Inflammatory macrophage (primary cell): ENCODE measurements at regions not wholly inside any gene's neighbourhood (a gene's known extent, or its start where the extent isn't known, plus 50 kb on each side); places are given as distances from the start of the nearest gene placed in this dataset.

Experiments used
- DNase-seq, 2 donors: peaks; one replicate each; pipeline ENCODE4 v3.0.0-alpha.2; 2020 to 2022

DNA sequence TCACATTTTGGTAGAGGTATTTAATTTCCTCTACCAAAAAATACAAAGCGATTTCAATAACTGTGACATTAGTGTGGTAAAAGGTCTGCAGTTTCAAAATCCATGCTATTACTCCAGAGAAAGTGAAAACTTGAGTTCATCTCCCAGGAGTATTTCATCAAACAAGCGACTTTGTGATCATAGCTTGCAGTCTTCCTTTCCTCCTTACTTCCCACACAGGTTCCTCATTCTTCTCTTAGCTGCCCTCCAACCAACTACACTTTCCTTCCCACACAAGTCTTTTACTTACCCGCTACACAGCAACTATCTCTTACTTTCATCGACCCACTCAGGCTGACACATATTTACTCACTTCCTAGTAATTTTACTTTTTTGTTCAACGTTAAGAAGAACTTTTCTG lies 413.4 kb upstream of the USP15 start:
- peak; percentile 69 to 72 for DNase-seq

GRCh38 chr12:61848893-61849292 lies 411.3 kb upstream of the USP15 start:
- DNase-seq, result no peak

GRCh38 chr12:61853945-61854344 lies 406.3 kb upstream of the USP15 start:
- DNase-seq, result no peak

GRCh38 chr12:61854902-61855301 lies 405.3 kb upstream of the USP15 start:
- no peak for DNase-seq

- no peak for DNase-seq
Observed at GRCh38 chr12:61857968-61858367, 402.2 kb upstream of the USP15 start.

DNA sequence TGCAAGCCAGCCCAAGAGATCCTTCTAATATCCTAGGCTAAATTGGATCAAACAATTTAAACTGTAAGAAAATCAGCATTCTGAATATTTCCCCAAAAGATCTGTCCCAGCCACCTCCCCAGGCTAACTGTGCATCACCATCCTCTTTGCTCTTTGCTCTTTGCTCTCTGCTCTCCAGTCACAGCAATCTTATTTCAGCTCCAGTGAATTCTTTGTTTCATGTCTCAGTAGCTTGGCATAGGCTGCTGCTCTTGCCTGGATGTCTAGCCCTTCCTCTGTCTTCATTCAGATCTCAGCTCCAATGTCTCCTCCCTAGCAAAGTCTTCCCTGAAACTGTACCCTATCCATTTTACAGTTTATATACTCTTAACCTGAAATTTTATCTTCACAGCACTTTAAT lies 399.8 kb upstream of the USP15 start:
- no peak for DNase-seq

- no peak for DNase-seq
Observed at GRCh38 chr12:61862986-61863385, 397.2 kb upstream of the USP15 start.

DNA sequence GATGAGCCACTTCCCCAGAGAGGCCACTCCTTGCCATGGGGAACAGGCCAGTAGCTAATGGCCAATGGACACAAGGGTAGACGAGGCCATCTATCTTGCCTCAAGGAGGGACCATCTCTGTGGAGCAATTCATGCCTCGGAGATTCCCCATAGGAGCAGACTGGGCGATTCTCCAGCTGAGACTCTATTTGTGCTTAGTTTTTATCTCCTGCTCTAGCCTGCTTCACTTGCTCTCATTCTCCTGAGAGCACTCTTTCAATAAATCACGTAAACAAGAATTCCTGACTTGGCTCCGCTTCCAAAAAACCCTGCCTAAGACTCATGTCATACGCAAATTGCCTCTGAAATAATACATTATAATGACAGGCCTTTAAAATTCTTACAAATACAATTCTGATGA lies 396.4 kb upstream of the USP15 start:
- no peak for DNase-seq

- DNase-seq, result no peak
Observed at GRCh38 chr12:61869796-61870195, 390.4 kb upstream of the USP15 start.

GRCh38 chr12:61870658-61871484 lies 389.3 kb upstream of the USP15 start:
- DNase-seq, result peak; percentile 48 to 67

DNA sequence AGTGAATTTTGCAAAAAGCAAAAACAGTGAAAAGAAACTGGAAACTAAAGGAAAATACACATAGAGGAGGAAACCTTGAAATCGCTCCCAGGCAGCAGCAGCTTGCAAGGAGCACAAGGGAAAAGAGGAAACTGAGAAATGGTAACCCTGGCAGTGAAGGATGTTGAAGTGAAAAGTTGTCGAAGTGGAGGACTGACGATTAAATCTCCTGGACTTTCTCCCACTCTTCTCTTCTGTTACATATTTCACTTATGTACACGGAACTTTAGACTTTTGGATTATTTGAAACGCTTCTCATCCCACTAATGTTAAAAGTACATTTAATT lies 388.8 kb upstream of the USP15 start:
- DNase-seq, result peak; percentile 8 to 41

- DNase-seq, result no peak
Observed at GRCh38 chr12:61879229-61879628, 381.0 kb upstream of the USP15 start.

GRCh38 chr12:61880186-61880585 lies 380.0 kb upstream of the USP15 start:
- no peak for DNase-seq

DNA sequence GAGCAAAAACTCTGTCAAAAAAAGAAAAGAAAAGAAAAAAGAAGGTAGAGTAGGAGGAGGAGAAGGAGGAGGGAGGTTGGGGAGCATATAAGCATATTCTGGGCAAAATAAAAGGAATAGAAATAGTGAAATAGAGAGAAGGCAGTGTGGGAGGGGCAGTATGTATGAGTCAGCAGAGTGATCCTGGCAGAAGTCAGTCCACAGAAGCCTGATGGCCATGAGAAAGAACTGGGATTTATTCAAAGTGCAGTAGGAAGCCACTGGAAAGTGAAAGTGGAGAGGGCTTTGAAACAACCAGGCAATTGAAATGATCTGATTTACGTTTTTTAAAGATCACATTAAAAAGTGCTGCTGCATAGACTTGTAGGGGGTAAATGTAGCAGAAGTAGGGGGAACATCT lies 368.6 kb upstream of the USP15 start:
- peak; percentile 13 to 15 for DNase-seq

DNA sequence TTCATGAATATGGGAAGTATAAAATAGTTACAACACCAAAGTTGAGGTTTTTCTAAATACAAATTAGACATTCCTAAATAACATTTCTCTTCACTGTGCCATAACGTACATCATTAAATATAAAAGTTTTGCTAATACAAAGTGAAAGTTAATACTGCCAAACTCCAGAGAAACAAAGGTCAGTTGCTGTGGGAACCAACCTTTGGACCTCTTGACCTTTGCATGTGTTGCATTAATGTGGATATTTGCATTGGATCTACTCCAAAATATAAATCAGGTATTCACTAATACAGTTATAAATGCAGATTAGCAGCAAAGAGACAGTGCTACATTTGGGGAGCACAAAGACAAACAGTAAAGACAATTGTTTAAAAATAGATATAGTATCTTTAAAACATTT lies 366.0 kb upstream of the USP15 start:
- DNase-seq, result no peak

GRCh38 chr12:61896436-61896835 lies 363.8 kb upstream of the USP15 start:
- DNase-seq, result no peak

- DNase-seq, result no peak
Observed at GRCh38 chr12:61902403-61902802, 357.8 kb upstream of the USP15 start.

DNA sequence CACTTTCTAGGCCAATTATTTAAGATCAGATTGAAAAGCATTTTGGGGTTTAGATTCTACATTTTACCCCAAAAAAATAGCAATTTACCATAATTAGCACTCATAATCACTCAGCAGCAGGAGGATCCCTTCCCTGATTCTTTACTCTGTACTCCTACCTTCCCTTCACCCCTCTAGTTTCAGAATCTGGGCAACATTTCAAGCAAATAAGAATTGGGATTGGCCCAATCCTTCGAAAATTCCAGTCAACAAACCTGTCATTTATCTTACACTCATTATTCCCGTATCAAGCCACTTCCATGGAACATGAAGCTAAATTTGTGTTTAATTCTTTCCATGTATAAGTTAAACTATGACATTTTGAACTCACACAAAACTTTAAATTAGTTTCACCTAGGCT lies 349.1 kb upstream of the USP15 start:
- DNase-seq, result no peak

- DNase-seq, result peak; percentile 89 to 91
Observed at GRCh38 chr12:61915420-61915819, 344.8 kb upstream of the USP15 start.

- DNase-seq, result no peak
Observed at GRCh38 chr12:61916831-61917230, 343.4 kb upstream of the USP15 start.

DNA sequence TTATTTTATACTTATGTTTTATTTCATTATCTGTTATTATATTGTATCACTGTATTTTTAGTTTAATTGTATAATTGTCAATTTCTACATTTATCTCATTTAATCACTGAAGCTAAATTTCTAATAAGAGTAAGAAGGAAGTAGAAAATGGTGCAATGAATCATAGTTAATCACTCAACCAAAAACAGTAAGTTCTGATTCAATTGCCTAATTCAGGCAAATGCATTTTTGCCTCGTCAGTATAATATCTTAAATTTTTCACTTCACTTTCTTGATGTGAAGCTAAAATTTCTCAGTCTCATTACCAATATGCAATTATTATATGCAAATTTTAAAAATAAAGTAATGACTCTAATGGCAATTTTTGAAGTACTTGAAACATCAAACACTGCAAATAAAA lies 340.5 kb upstream of the USP15 start:
- peak in 1 of 2 donors; percentile 44 for DNase-seq

DNA sequence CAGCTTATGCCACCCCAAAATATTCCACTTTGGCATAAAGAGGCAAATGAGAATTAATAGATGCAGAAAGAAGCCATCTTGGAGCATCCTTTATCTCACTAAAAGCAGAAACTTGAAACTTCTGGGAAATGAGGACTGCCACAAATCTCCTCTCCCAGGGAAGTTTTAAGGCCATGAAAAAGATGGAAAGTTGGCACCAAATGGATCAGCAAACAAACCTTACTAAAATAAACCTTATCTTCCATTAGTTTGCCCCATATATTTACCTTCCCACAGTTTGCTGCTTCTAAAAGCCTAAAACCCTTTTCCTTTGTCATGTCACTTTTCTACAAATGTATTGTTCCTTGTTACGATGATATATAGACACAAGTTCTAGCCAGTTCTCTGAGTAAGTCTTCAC lies 340.0 kb upstream of the USP15 start:
- no peak for DNase-seq

DNA sequence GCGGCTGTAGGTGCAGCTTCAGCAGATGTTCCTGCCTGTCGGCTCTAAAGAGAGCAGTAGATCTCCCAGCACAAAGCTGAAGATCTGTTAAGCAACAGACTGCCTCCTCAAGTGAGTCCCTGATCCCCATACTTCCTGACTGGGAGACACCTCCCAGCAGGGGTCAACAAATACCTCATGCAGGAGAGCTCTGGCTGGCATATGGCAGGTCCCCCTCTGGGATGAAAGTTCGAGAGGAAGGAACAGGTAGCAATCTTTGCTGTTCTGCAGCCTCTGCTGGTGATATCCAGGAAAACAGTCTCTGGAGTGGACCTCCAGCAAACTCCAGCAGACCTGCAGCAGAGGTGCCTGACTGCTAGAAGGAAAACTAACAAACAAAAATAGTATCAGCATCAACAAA lies 337.1 kb upstream of the USP15 start:
- DNase-seq, result no peak

DNA sequence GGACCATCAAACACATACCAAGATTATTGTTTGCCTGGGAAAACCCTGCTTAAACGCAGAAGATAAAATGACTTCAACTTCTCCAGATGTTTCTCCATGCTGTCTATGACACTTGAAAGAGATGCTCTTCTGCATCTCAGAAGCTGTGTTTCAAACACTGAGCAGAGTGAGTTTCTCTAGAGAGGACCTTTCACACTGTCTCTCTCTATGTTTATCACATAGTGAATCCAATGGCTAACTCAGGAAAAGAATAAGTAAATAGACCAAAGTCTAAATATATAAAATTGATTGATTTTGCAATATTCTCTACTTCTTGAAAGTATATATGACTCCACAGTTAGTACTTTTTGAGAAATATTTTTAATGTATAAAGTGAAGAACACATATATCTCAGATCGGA lies 325.6 kb upstream of the USP15 start:
- no peak for DNase-seq

- DNase-seq, result no peak
Observed at GRCh38 chr12:61939977-61940376, 320.2 kb upstream of the USP15 start.
